ENCODE measurements at regions not wholly inside any gene's neighbourhood (a gene's known extent, or its start where the extent isn't known, plus 50 kb on each side); places are given as distances from the start of the nearest gene placed in this dataset.

DNA sequence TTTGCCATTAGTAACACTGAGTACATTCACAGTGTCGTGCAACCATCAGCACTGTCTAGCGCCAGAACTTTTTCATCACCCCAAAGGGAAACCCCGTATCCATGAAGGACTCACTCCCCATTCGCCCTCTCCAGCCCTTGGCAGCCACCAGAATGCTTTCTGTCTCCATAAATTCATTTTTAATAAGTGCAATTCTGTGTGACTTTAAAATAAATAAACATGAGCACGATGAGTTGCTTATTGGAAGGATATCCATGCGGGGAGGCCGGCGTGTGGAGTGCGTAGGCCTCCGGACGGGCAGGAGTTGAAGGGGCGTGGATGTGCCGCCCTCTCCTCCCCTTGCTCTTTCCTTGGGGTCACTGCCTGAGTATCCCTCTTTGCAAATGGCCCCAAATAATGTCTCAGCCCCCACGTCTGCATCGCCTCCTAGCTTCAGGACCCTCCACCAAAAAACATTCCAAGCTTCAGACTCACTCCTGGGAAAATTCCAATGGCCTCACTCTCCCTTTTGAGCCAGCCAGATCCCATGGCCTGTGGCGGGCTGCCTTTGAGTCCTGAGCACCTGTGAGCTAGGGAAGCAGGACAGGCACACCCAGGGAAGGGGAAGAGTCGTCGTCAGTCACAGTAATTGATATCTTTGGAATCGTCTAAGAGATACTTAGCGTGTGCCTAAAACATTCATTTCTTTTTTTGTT, 306.3 kb downstream of the SEC14L1 start:
- no peaks in the 10 kb centered on the region for H3K36me3 ChIP-seq (ENCODE audit: control insufficient read depth, insufficient read depth, low read length)
- H3K18ac ChIP-seq (ENCODE audit: low read length) = no peak overlapping the region
- no peak for DNase-seq
- H3K4me1 ChIP-seq (ENCODE audit: control insufficient read depth, low read depth, low read length) = peaks cover 12% of the 10 kb centered on the region
- H2BK120ac ChIP-seq (ENCODE audit: low read depth, low read length) = no peak overlapping the region
- peaks cover 19% of the 10 kb centered on the region for H3K79me2 ChIP-seq (ENCODE audit: control insufficient read depth, insufficient read depth, low read length)
- H3K27me3 ChIP-seq (ENCODE audit: insufficient read depth, low read length, poor library complexity) = no peaks in the 10 kb centered on the region
- peaks cover 27% of the 10 kb centered on the region for H3K79me1 ChIP-seq (ENCODE audit: low read length)
- no peak overlapping the region for H3K23ac ChIP-seq (ENCODE audit: low read length)
- H3K4ac ChIP-seq (ENCODE audit: low read depth, low read length) = no peak overlapping the region
- H2BK15ac ChIP-seq (replicated peaks; ENCODE audit: low read depth) = no peak overlapping the region
- H3K56ac ChIP-seq (ENCODE audit: low read length) = no peak overlapping the region
- no peak overlapping the region for H3K27ac ChIP-seq (ENCODE audit: low read depth, low read length)
- H3K4me2 ChIP-seq (ENCODE audit: low read length) = no peak overlapping the region
- no CpG with 5 or more reads among the region's 20 CpGs for WGBS (ENCODE audit: extremely low coverage, insufficient coverage, low lambda C conversion rate)
- H2AK5ac ChIP-seq (ENCODE audit: low read length) = no peak overlapping the region
- no peak overlapping the region for H2BK5ac ChIP-seq (ENCODE audit: low read length)
- H3K4me3 ChIP-seq (ENCODE audit: low read length) = no peak overlapping the region
- no peak overlapping the region for H3K9ac ChIP-seq (ENCODE audit: low read length)
- H4K8ac ChIP-seq (ENCODE audit: low read depth, low read length) = no peak overlapping the region
- no peak overlapping the region for H4K5ac ChIP-seq (ENCODE audit: low read length)

GRCh38 chr17:77449373-77449907, 308.7 kb downstream of the SEC14L1 start:
- Histone ChIP-seq H3K4me2 (ENCODE audit: low read length) (no peak overlapping the region), H3K79me2 (ENCODE audit: control insufficient read depth, insufficient read depth, low read length) (peaks cover 39% of the 10 kb centered on the region), H3K4ac (ENCODE audit: low read depth, low read length) (no peak overlapping the region), H3K27me3 (ENCODE audit: insufficient read depth, low read length, poor library complexity) (no peaks in the 10 kb centered on the region), H4K8ac (ENCODE audit: low read depth, low read length) (no peak overlapping the region), H2AK5ac (ENCODE audit: low read length) (no peak overlapping the region), H3K18ac (ENCODE audit: low read length) (no peak overlapping the region), H3K36me3 (ENCODE audit: control insufficient read depth, insufficient read depth, low read length) (no peaks in the 10 kb centered on the region), H4K5ac (ENCODE audit: low read length) (no peak overlapping the region), H3K56ac (ENCODE audit: low read length) (peak overlapping the region; percentile 25), H3K79me1 (ENCODE audit: low read length) (peaks cover 30% of the 10 kb centered on the region), H3K9ac (ENCODE audit: low read length) (peak overlapping the region; percentile 34), H3K4me1 (ENCODE audit: control insufficient read depth, low read depth, low read length) (peaks cover 17% of the 10 kb centered on the region), H2BK15ac (replicated peaks; ENCODE audit: low read depth) (no peak overlapping the region), H3K23ac (ENCODE audit: low read length) (no peak overlapping the region), H2BK120ac (ENCODE audit: low read depth, low read length) (no peak overlapping the region), H3K4me3 (ENCODE audit: low read length) (no peak overlapping the region), H3K27ac (ENCODE audit: low read depth, low read length) (no peak overlapping the region), H2BK5ac (ENCODE audit: low read length) (no peak overlapping the region)
- WGBS (ENCODE audit: extremely low coverage, insufficient coverage, low lambda C conversion rate) = no CpG with 5 or more reads among the region's 9 CpGs
- DNase-seq = no peak

DNA sequence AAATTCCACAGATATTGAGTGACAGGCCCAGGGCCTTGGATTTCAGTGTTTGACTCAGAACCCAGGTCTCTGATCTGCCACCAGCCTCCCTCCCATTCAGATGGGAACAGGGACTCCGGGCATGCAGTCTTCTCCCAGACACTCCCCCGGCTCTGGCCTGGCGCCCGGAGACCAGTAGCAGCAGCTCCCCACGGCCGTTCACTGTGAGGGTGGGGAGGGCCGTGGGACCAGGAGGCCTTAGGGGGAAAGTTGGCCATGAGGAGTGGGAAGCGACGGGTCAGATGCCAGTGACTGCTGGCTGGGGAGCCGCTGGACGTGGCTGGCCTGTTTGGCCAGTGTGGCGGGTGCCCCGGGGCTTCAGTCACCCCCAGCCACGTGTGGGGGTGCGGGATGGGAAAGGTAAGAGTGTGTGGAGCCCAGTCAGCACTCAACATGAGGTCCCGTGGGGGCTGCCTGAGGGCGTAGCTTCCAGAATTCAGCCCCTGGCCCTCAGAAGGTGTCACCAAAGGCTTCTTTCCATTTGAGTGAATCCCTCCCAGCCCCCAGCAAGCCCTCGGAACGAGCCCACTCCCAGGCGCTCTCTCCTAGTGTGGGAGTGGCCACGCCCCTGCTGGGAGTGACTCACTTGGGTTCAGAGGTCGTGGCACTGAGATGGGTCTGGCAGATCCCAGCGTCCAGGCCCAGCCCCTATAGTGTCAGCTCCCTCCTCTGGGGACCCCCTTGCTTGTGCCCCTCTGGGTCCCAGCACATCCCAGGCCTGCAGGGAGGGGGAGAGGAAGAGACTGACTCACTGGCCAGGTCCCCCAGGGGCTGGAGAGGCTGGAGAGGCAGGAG, 309.4 kb downstream of the SEC14L1 start:
- H3K9ac ChIP-seq (ENCODE audit: low read length) = peak overlapping the region; percentile 91
- H3K27ac ChIP-seq (ENCODE audit: low read depth, low read length) = peak overlapping the region; percentile 87
- peak overlapping the region; percentile 89 for H3K4me2 ChIP-seq (ENCODE audit: low read length)
- DNase-seq = peak; percentile 90
- WGBS (ENCODE audit: extremely low coverage, insufficient coverage, low lambda C conversion rate) = no CpG with 5 or more reads among the region's 23 CpGs
- peak overlapping the region; percentile 56 for H3K18ac ChIP-seq (ENCODE audit: low read length)
- H2AK5ac ChIP-seq (ENCODE audit: low read length) = peak overlapping the region; percentile 98
- H3K4ac ChIP-seq (ENCODE audit: low read depth, low read length) = peak overlapping the region; percentile 40
- peak overlapping the region; percentile 99 for H3K23ac ChIP-seq (ENCODE audit: low read length)
- no peak overlapping the region for H2BK120ac ChIP-seq (ENCODE audit: low read depth, low read length)
- H4K8ac ChIP-seq (ENCODE audit: low read depth, low read length) = no peak overlapping the region
- H2BK5ac ChIP-seq (ENCODE audit: low read length) = peak overlapping the region; percentile 91
- H4K5ac ChIP-seq (ENCODE audit: low read length) = no peak overlapping the region
- no peaks in the 10 kb centered on the region for H3K27me3 ChIP-seq (ENCODE audit: insufficient read depth, low read length, poor library complexity)
- H3K4me1 ChIP-seq (ENCODE audit: control insufficient read depth, low read depth, low read length) = peaks cover 17% of the 10 kb centered on the region
- H3K79me2 ChIP-seq (ENCODE audit: control insufficient read depth, insufficient read depth, low read length) = peaks cover 45% of the 10 kb centered on the region
- no peak overlapping the region for H3K4me3 ChIP-seq (ENCODE audit: low read length)
- H3K36me3 ChIP-seq (ENCODE audit: control insufficient read depth, insufficient read depth, low read length) = no peaks in the 10 kb centered on the region
- H3K79me1 ChIP-seq (ENCODE audit: low read length) = peaks cover 30% of the 10 kb centered on the region
- H3K56ac ChIP-seq (ENCODE audit: low read length) = peak overlapping the region; percentile 87
- H2BK15ac ChIP-seq (replicated peaks; ENCODE audit: low read depth) = no peak overlapping the region

- Histone ChIP-seq H3K56ac (ENCODE audit: low read length) (peak overlapping the region; percentile 87), H3K4me1 (ENCODE audit: control insufficient read depth, low read depth, low read length) (peaks cover 17% of the 10 kb centered on the region), H2BK5ac (ENCODE audit: low read length) (peak overlapping the region; percentile 91), H2BK120ac (ENCODE audit: low read depth, low read length) (no peak overlapping the region), H3K36me3 (ENCODE audit: control insufficient read depth, insufficient read depth, low read length) (no peaks in the 10 kb centered on the region), H3K27me3 (ENCODE audit: insufficient read depth, low read length, poor library complexity) (no peaks in the 10 kb centered on the region), H3K4ac (ENCODE audit: low read depth, low read length) (peak overlapping the region; percentile 40), H2BK15ac (replicated peaks; ENCODE audit: low read depth) (no peak overlapping the region), H3K18ac (ENCODE audit: low read length) (peak overlapping the region; percentile 56), H4K5ac (ENCODE audit: low read length) (no peak overlapping the region), H3K27ac (ENCODE audit: low read depth, low read length) (peak overlapping the region; percentile 87), H3K79me2 (ENCODE audit: control insufficient read depth, insufficient read depth, low read length) (peaks cover 49% of the 10 kb centered on the region), H3K23ac (ENCODE audit: low read length) (peak overlapping the region; percentile 99), H2AK5ac (ENCODE audit: low read length) (peak overlapping the region; percentile 98), H3K9ac (ENCODE audit: low read length) (peak overlapping the region; percentile 91), H3K4me3 (ENCODE audit: low read length) (peak overlapping the region; percentile 2), H3K79me1 (ENCODE audit: low read length) (peaks cover 27% of the 10 kb centered on the region), H4K8ac (ENCODE audit: low read depth, low read length) (peak overlapping the region; percentile 6), H3K4me2 (ENCODE audit: low read length) (peak overlapping the region; percentile 89)
- no CpG with 5 or more reads among the region's 9 CpGs for WGBS (ENCODE audit: extremely low coverage, insufficient coverage, low lambda C conversion rate)
- no peak for DNase-seq
Observed at GRCh38 chr17:77450742-77451244, 310.0 kb downstream of the SEC14L1 start.

GRCh38 chr17:77451245-77451893, 310.6 kb downstream of the SEC14L1 start:
- no peaks in the 10 kb centered on the region for H3K36me3 ChIP-seq (ENCODE audit: control insufficient read depth, insufficient read depth, low read length)
- peak overlapping the region; percentile 91 for H3K9ac ChIP-seq (ENCODE audit: low read length)
- whole genome bisulfite sequencing (ENCODE audit: extremely low coverage, insufficient coverage, low lambda C conversion rate) = no CpG with 5 or more reads among the region's 44 CpGs
- H2BK120ac ChIP-seq (ENCODE audit: low read depth, low read length) = no peak overlapping the region
- peaks cover 30% of the 10 kb centered on the region for H3K79me1 ChIP-seq (ENCODE audit: low read length)
- H4K5ac ChIP-seq (ENCODE audit: low read length) = no peak overlapping the region
- peak overlapping the region; percentile 69 for H3K4me3 ChIP-seq (ENCODE audit: low read length)
- H3K4ac ChIP-seq (ENCODE audit: low read depth, low read length) = peak overlapping the region; percentile 71
- H3K56ac ChIP-seq (ENCODE audit: low read length) = peak overlapping the region; percentile 87
- peaks cover 54% of the 10 kb centered on the region for H3K79me2 ChIP-seq (ENCODE audit: control insufficient read depth, insufficient read depth, low read length)
- peaks cover 17% of the 10 kb centered on the region for H3K4me1 ChIP-seq (ENCODE audit: control insufficient read depth, low read depth, low read length)
- no peak overlapping the region for H2BK5ac ChIP-seq (ENCODE audit: low read length)
- H2BK15ac ChIP-seq (replicated peaks; ENCODE audit: low read depth) = no peak overlapping the region
- no peaks in the 10 kb centered on the region for H3K27me3 ChIP-seq (ENCODE audit: insufficient read depth, low read length, poor library complexity)
- peak overlapping the region; percentile 61 for H3K18ac ChIP-seq (ENCODE audit: low read length)
- H3K4me2 ChIP-seq (ENCODE audit: low read length) = peak overlapping the region; percentile 89
- H3K23ac ChIP-seq (ENCODE audit: low read length) = peak overlapping the region; percentile 72
- H4K8ac ChIP-seq (ENCODE audit: low read depth, low read length) = no peak overlapping the region
- H2AK5ac ChIP-seq (ENCODE audit: low read length) = no peak overlapping the region
- DNase-seq = peak; percentile 94
- H3K27ac ChIP-seq (ENCODE audit: low read depth, low read length) = peak overlapping the region; percentile 93

Data from mesendoderm (in vitro differentiated cells).